ENCODE measurements at regions not wholly inside any gene's neighbourhood (a gene's known extent, or its start where the extent isn't known, plus 50 kb on each side); places are given as distances from the start of the nearest gene placed in this dataset.

DNA sequence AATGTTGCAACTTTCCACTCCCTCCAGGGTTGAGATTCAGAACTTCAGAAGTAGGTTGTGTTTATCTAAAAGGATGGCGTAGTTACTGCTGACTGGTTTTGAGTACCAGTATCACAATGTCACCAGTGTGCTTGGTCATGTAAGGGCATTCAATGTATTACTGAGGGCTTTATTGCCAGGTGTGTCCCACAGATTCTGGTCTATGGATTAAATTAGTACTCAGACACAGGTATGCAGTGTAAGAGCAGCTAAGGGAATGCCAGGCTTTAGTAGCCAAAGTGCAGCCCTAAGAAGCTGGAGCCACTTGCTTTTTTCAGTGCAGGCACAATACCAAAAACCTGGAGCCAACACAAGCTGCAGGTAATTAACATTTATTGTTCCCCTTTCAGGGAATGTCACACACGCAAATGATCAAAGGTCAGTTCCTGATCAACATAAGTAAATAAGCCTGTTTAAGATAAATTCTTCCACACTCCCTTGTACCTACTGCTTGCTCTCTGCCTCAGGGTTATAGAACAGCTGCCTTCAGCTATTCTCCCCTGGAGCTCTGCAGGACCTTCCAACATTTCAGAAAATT, 130.1 kb upstream of the ZNF91 start:
- H3K4me1 Mint-ChIP-seq (ENCODE audit: unreplicated experiment), result no peaks in the 10 kb centered on the region
- H3K27me3 Mint-ChIP-seq (ENCODE audit: unreplicated experiment), result no peaks in the 10 kb centered on the region
- no peak for DNase-seq (ENCODE audit: extremely low spot score, unreplicated experiment)
- H3K4me3 Mint-ChIP-seq (ENCODE audit: unreplicated experiment), result no peak overlapping the region
- H3K36me3 Mint-ChIP-seq (ENCODE audit: unreplicated experiment), result no peaks in the 10 kb centered on the region
- peaks cover 53% of the 10 kb centered on the region for H3K9me3 Mint-ChIP-seq (ENCODE audit: unreplicated experiment)
- H3K27ac Mint-ChIP-seq (ENCODE audit: unreplicated experiment), result no peak overlapping the region
- TF ChIP-seq, protein P1, sequence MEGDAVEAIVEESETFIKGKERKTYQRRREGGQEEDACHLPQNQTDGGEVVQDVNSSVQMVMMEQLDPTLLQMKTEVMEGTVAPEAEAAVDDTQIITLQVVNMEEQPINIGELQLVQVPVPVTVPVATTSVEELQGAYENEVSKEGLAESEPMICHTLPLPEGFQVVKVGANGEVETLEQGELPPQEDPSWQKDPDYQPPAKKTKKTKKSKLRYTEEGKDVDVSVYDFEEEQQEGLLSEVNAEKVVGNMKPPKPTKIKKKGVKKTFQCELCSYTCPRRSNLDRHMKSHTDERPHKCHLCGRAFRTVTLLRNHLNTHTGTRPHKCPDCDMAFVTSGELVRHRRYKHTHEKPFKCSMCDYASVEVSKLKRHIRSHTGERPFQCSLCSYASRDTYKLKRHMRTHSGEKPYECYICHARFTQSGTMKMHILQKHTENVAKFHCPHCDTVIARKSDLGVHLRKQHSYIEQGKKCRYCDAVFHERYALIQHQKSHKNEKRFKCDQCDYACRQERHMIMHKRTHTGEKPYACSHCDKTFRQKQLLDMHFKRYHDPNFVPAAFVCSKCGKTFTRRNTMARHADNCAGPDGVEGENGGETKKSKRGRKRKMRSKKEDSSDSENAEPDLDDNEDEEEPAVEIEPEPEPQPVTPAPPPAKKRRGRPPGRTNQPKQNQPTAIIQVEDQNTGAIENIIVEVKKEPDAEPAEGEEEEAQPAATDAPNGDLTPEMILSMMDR (IDR thresholded peaks at IDR 0.05), result no peak

DNA sequence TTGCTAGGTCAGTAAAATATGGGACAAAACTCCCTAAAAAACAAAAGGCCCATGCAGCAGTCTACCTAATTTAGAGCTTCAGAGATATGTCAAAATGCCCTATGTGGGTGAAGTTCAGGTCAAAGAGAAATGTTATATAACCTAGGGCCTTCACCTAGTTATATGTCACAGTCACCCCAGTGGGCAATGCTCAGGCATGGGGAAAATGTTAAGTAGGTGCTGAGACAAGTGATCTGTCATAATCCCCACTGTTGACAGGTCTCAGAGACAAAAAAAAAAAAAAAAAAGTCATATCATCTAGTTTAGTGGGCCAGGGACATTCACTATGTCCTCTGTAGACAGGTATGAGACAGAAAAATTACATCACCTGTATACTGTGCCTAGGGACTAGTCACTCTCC, 128.6 kb upstream of the ZNF91 start:
- Mint-ChIP-seq H3K27ac (ENCODE audit: unreplicated experiment) (no peak overlapping the region), H3K36me3 (ENCODE audit: unreplicated experiment) (no peaks in the 10 kb centered on the region), H3K9me3 (ENCODE audit: unreplicated experiment) (peaks cover 64% of the 10 kb centered on the region), H3K4me1 (ENCODE audit: unreplicated experiment) (no peaks in the 10 kb centered on the region), H3K4me3 (ENCODE audit: unreplicated experiment) (no peak overlapping the region), H3K27me3 (ENCODE audit: unreplicated experiment) (no peaks in the 10 kb centered on the region)
- TF ChIP-seq, protein P1 (IDR thresholded peaks at IDR 0.05), result no peak
- DNase-seq (ENCODE audit: extremely low spot score, unreplicated experiment), result no peak

DNA sequence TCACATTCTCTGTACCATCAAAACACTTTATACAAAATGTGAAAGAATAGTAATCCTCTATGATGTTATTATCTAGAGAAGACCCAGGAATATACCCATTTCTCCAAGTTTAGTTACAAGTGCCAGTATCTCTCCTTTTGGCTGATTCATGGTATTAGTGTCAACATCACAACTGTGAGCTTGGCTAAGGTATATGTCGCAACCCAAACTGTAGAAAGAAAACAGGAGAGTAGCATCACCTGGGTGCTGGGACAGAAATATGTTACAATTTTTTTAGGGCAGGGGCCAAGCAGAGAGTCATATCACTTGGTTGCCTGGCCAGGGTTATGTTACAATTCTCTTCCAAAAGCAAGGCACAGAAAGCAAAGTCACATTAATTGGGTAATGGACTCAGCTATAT, 127.2 kb upstream of the ZNF91 start:
- Mint-ChIP-seq H3K27me3 (ENCODE audit: unreplicated experiment) (no peaks in the 10 kb centered on the region), H3K36me3 (ENCODE audit: unreplicated experiment) (no peaks in the 10 kb centered on the region), H3K9me3 (ENCODE audit: unreplicated experiment) (peaks cover 59% of the 10 kb centered on the region), H3K27ac (ENCODE audit: unreplicated experiment) (no peak overlapping the region), H3K4me3 (ENCODE audit: unreplicated experiment) (no peak overlapping the region), H3K4me1 (ENCODE audit: unreplicated experiment) (no peaks in the 10 kb centered on the region)
- DNase-seq (ENCODE audit: extremely low spot score, unreplicated experiment), result no peak
- TF ChIP-seq, protein P1 (IDR thresholded peaks at IDR 0.05), result no peak

DNA sequence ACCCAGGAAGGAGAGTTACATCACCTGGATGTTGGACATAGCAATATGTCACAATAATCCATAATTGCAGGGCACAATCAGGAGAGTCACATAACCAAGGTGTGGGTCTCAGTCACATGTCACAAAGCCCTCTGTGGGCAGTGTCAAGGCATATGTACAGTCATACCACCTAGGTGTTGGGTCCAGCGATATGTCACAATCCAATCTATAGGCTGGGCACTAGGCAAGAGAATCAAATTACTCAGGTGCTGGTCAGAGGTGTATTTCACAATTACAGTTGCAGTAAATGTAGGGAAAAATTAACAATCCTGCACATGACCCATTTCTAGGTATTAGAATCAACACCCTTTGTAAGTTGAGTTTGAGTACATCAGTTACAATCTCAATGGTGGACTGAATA, 126.2 kb upstream of the ZNF91 start:
- DNase-seq (ENCODE audit: extremely low spot score, unreplicated experiment), result no peak
- H3K9me3 Mint-ChIP-seq (ENCODE audit: unreplicated experiment), result peaks cover 63% of the 10 kb centered on the region
- no peak overlapping the region for H3K4me3 Mint-ChIP-seq (ENCODE audit: unreplicated experiment)
- no peaks in the 10 kb centered on the region for H3K4me1 Mint-ChIP-seq (ENCODE audit: unreplicated experiment)
- H3K36me3 Mint-ChIP-seq (ENCODE audit: unreplicated experiment), result no peaks in the 10 kb centered on the region
- TF ChIP-seq, protein P1 (IDR thresholded peaks at IDR 0.05), result no peak
- H3K27me3 Mint-ChIP-seq (ENCODE audit: unreplicated experiment), result no peaks in the 10 kb centered on the region
- no peak overlapping the region for H3K27ac Mint-ChIP-seq (ENCODE audit: unreplicated experiment)

DNA sequence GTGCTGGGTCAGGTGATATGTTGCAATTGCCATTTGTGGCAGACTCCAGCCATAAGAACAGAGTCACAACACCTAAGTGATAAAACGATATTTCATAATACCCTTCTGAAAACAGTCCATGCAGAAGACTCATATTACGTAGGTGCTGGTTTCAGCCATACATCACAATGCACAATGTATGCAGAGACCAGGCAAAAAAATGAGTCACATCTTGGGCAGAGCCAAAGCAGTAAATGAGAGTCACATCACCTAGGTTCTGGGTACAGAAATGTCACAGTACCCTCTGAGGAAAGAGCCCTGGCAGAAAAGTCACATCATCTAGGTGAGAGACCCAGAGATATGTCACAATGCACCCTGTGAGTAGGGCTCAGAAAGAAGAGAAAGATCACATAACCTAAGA, 125.2 kb upstream of the ZNF91 start:
- DNase-seq (ENCODE audit: extremely low spot score, unreplicated experiment), result no peak
- Mint-ChIP-seq H3K27ac (ENCODE audit: unreplicated experiment) (no peak overlapping the region), H3K4me1 (ENCODE audit: unreplicated experiment) (no peaks in the 10 kb centered on the region), H3K27me3 (ENCODE audit: unreplicated experiment) (no peaks in the 10 kb centered on the region), H3K9me3 (ENCODE audit: unreplicated experiment) (peaks cover 55% of the 10 kb centered on the region), H3K4me3 (ENCODE audit: unreplicated experiment) (no peak overlapping the region), H3K36me3 (ENCODE audit: unreplicated experiment) (no peaks in the 10 kb centered on the region)
- TF ChIP-seq, protein P1 (IDR thresholded peaks at IDR 0.05), result no peak

All from osteocyte (in vitro differentiated cells).